Stimulated activated naive CD8-positive, alpha-beta T cell treated with anti-CD3 and anti-CD28 coated beads, Interleukin-15, Interleukin-2, amounts not matched to agents 100 ng/mL and 50 ng/mL, for 24 hours (primary cell): ENCODE measurements at regions not wholly inside any gene's neighbourhood (a gene's known extent, or its start where the extent isn't known, plus 50 kb on each side); places are given as distances from the start of the nearest gene placed in this dataset.

Source experiments
- H3K27ac Mint-ChIP-seq: one replicate; pipeline ENCODE4 v1.8.0; 2021; ENCODE audit warnings: mild to moderate bottlenecking, mixed read lengths
- H3K27me3 Mint-ChIP-seq: one replicate; pipeline ENCODE4 v1.8.0; 2021; ENCODE audit warnings: mixed read lengths
- H3K36me3 Mint-ChIP-seq: one replicate; pipeline ENCODE4 v1.8.0; 2021; ENCODE audit warnings: low read depth, mixed read lengths
- H3K4me1 Mint-ChIP-seq: one replicate; pipeline ENCODE4 v1.8.0; 2021; ENCODE audit warnings: low read depth, mixed read lengths
- H3K4me3 Mint-ChIP-seq: one replicate; pipeline ENCODE4 v1.8.0; 2021; ENCODE audit warnings: mild to moderate bottlenecking, mixed read lengths
- H3K9me3 Mint-ChIP-seq: one replicate; pipeline ENCODE4 v1.8.0; 2021; ENCODE audit warnings: mixed read lengths

DNA sequence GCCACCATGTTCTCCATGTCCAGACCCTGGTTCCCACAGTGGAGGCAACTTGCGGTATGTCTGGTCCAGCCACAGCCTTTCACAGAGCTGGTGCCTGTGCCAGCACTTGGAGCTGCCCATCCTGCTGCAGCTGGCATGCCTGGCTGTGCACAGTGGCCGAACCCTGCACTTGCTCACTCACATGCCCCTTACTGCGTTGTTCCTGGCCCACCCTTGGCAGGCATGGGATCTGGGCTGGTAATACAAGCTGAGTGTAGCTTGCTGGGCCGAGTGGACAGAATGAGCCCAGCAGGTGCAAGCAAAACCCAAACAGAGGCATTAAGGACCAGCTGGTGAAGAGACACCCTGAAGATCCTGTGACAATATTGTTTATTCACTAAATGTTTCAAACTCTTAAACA lies 583.9 kb upstream of the SLITRK6 start:
- Mint-ChIP-seq H3K27me3 (no peaks in the 10 kb centered on the region), H3K27ac (no peak overlapping the region), H3K4me3 (no peak overlapping the region), H3K4me1 (no peaks in the 10 kb centered on the region), H3K9me3 (peaks cover 3% of the 10 kb centered on the region), H3K36me3 (no peaks in the 10 kb centered on the region)

DNA sequence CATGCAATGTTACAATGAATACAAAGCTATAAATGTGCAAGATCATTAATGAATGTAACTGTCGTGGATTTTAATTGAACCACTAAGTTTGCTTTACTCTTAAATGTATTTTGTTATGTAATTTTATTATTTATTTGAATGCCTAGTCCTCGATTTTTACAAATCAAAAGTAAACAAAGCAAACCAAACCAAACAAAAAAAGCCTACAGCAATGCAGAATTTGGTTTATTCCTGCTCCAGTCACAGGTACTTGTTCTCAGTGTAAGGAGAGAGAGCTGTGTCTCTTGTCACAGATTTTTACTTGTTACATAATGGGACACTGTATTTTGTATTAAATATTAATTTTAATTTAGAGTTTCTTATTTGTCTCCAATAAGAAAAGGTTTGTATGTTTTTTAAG lies 584.3 kb upstream of the SLITRK6 start:
- H3K4me1 Mint-ChIP-seq = no peaks in the 10 kb centered on the region
- no peaks in the 10 kb centered on the region for H3K36me3 Mint-ChIP-seq
- peaks cover 3% of the 10 kb centered on the region for H3K9me3 Mint-ChIP-seq
- no peaks in the 10 kb centered on the region for H3K27me3 Mint-ChIP-seq
- no peak overlapping the region for H3K27ac Mint-ChIP-seq
- no peak overlapping the region for H3K4me3 Mint-ChIP-seq

DNA sequence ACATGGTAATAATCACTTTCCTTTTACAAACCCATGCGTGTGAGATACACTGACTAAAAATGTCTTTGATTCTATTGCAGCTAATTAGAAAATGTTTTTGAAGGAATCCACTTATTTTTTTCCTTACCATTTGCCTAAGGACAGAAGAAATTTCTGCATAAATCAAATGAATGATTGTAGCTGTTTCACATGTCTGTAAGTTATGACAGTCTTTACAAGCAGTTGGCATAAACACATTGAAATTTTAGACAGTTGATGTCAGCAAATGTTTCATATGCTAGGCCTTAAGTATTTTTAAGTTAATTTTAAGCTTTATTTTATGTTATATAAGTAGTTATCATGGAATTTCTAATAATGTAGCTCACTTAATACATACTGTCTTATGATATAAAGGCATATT lies 598.4 kb upstream of the SLITRK6 start:
- Mint-ChIP-seq H3K36me3 (no peaks in the 10 kb centered on the region), H3K9me3 (peaks cover 5% of the 10 kb centered on the region), H3K27ac (no peak overlapping the region), H3K4me3 (no peak overlapping the region), H3K4me1 (no peaks in the 10 kb centered on the region), H3K27me3 (no peaks in the 10 kb centered on the region)

DNA sequence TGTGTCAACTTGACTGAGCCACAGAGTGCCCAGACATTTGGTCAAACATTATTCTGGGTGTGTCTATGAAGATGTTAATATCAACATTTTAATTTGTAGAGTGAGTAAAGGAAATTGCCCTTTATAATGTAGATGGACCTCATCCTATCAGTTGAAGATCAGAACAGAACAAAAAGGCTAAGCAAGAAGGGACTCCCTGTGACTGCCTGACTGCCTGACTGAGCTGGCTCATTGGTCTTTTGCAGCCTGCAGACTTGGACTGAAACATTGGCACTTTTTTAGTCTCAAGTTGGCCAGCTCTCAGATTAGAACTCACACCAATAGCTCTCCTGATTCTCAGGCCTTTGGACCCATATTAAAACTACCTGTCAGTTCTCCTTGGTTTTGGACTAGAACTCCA lies 600.4 kb upstream of the SLITRK6 start:
- H3K9me3 Mint-ChIP-seq = peaks cover 5% of the 10 kb centered on the region
- no peak overlapping the region for H3K4me3 Mint-ChIP-seq
- no peaks in the 10 kb centered on the region for H3K4me1 Mint-ChIP-seq
- no peaks in the 10 kb centered on the region for H3K27me3 Mint-ChIP-seq
- H3K27ac Mint-ChIP-seq = no peak overlapping the region
- no peaks in the 10 kb centered on the region for H3K36me3 Mint-ChIP-seq

DNA sequence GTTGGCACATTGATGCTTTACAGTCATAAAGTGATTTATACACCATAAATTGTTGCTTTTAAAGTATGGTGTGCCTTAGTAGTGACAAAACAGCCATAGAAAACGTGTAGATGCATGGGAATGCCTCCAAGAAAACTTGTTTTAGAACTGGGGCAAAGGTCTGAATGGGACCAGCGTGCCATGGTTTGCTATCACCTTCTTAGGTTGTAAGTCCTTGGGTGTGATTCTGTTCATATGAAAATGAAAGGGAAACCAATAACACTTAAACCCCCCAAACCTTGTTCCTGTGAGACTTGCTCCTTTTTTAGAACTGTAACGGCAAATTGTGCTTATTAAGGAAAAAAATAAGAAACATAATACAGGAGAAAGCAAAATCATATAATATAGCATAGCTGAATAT lies 603.3 kb upstream of the SLITRK6 start:
- Mint-ChIP-seq H3K9me3 (peaks cover 5% of the 10 kb centered on the region), H3K27me3 (no peaks in the 10 kb centered on the region), H3K36me3 (no peaks in the 10 kb centered on the region), H3K4me1 (no peaks in the 10 kb centered on the region), H3K27ac (no peak overlapping the region), H3K4me3 (no peak overlapping the region)

DNA sequence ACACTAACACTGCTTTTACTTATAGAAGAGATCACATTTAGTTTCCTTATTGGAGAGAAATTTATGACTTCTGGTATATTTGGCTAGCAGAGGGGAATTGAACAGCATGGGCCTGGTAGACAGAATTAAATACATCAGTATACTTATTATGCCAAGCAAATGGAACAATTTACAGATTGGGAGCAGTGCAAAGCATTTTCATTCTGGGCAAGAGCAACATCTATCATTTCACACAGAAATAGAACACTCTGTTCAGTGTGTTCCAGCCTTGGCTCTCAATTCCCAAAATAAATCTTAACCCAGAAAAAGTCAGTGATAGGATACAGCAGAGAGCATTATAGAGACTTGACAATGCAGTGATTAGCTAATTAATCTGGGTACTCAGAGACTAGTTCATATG lies 604.0 kb upstream of the SLITRK6 start:
- peaks cover 5% of the 10 kb centered on the region for H3K9me3 Mint-ChIP-seq

DNA sequence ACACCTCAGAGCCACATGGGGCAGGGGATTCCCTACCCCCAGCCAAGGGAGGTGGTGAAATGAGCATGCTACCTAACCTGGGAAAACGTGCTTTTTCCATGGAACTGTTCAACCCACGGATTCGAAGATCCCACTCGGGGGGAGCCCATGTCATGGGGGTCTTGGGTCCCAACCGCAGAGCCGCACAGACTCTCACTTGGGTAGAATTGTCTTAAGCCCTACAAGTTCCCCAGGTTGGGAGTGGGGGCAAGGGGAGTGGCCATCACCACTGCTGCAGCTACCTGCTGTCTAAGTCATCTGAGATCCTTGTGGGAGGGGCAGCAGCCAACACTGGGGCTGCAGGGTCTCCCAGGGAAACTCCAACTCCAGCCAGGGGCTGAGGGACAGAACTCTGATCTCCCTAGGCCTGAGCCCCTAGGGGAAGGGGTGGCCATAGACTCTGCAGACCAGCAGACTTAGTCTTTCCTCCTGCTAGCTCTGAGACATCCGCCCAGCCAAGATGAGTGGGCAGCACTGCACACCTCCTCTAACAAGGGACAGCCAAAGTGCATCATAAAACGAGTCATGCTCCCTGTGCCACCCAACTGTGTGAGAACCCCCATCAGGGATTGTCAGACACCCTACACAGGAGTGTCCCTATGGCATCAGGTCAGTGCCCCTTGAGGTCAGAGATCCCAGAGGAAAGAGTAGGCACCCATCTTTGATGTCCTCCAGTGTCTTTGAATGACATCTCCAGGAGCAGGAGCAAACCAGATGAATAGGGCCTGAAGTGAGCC lies 610.4 kb upstream of the SLITRK6 start:
- H3K4me1 Mint-ChIP-seq = no peaks in the 10 kb centered on the region
- no peak overlapping the region for H3K27ac Mint-ChIP-seq
- no peaks in the 10 kb centered on the region for H3K36me3 Mint-ChIP-seq
- peaks cover 8% of the 10 kb centered on the region for H3K9me3 Mint-ChIP-seq
- no peak overlapping the region for H3K4me3 Mint-ChIP-seq
- no peaks in the 10 kb centered on the region for H3K27me3 Mint-ChIP-seq

More for the DNA sequence above, 604.0 kb upstream of the SLITRK6 start:
- no peaks in the 10 kb centered on the region for H3K27me3 Mint-ChIP-seq
- H3K4me3 Mint-ChIP-seq = no peak overlapping the region
- H3K36me3 Mint-ChIP-seq = no peaks in the 10 kb centered on the region
- no peaks in the 10 kb centered on the region for H3K4me1 Mint-ChIP-seq
- no peak overlapping the region for H3K27ac Mint-ChIP-seq

DNA sequence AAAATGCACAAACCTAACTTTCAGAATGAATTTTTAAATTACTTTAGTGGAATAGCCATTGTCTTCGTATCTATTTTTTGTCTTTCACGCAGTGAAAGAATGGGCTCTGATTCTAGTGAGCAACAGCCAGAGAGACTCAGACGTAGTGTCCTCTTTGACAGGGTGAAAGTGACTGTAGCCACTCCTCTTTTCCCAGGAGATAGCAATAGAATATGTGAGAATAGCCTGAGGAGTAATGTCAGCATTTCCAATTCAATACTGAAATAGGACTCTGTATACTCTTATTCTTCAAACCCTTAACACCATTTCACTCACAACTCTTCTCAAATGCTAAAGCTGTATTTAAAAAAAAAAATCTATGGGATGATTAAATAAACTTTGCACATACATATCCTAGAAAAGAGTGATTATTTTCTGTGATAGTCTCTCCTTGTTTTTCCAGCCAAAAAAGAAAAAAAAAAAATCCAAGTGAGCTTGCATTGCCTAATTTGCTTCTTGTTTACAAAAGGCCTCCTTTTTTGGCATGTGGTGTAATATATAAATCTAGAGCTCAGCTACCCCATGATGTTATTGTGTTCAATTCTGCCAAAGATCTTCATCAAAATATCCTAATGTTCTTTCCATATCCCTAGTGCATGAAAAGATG lies 626.1 kb upstream of the SLITRK6 start:
- no peaks in the 10 kb centered on the region for H3K36me3 Mint-ChIP-seq
- no peaks in the 10 kb centered on the region for H3K27me3 Mint-ChIP-seq
- H3K27ac Mint-ChIP-seq = no peak overlapping the region
- H3K9me3 Mint-ChIP-seq = peaks cover 18% of the 10 kb centered on the region
- no peak overlapping the region for H3K4me3 Mint-ChIP-seq
- no peaks in the 10 kb centered on the region for H3K4me1 Mint-ChIP-seq

DNA sequence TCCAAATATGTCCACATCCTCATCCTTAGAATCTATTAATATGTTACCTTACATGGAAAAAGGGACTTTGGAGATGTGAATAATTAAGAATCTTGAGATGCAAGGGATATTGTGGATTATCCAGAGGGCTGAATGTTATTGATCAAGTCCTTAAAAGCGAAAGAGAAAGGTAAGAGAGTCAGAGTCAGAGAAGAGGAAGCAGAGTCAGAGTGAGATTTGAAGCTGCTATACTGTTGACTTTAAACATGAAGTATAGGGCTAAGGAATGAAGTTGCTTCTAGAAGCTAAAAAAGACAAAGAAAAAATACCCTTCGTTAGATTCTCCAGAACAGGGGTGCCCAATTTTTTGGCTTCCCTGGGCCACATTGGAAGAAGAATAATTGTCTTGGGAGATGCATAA lies 627.2 kb upstream of the SLITRK6 start:
- Mint-ChIP-seq H3K4me1 (no peaks in the 10 kb centered on the region), H3K27ac (no peak overlapping the region), H3K36me3 (no peaks in the 10 kb centered on the region), H3K27me3 (no peaks in the 10 kb centered on the region), H3K4me3 (no peak overlapping the region), H3K9me3 (peaks cover 11% of the 10 kb centered on the region)

DNA sequence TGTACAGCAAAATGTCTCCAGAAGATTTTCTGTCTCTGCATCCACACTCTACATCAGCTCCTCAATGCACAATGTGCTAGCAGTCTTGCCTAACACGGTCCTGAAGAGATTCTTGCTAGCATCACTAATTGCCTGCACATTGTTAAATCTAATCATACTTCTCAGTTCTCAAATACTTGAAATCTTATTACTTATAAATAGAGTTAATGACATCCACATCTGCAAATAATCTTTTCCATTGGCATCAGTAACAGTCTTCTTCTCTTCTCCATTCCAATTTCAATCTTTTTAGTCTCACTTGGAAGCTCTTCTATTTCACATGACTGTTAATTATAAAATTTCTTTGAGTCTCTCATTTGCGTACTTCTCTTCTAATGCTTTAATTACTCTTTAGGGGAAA lies 630.5 kb upstream of the SLITRK6 start:
- Mint-ChIP-seq H3K27me3 (no peaks in the 10 kb centered on the region), H3K4me1 (no peaks in the 10 kb centered on the region), H3K9me3 (peaks cover 14% of the 10 kb centered on the region), H3K27ac (no peak overlapping the region), H3K36me3 (no peaks in the 10 kb centered on the region), H3K4me3 (no peak overlapping the region)

DNA sequence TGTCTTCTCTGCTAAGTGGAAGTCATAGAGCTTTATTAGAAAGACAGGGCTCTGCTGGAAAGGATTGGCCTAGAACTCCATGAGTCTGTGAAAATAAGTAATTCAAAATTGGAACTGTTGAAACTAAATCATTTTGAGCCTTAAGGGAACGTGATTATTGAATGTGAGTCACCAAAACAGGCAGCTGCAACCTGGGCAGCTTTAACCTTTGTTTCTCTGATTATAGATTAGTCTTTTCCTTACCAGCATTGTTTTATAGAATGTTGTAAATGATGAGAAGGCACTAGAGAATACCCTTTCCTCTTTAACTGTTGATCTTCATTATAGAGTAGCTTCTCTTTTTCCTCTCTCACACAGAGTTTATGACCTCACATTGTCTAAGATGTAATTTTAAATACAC lies 638.8 kb upstream of the SLITRK6 start:
- Mint-ChIP-seq H3K27me3 (no peaks in the 10 kb centered on the region), H3K9me3 (peaks cover 14% of the 10 kb centered on the region), H3K36me3 (no peaks in the 10 kb centered on the region), H3K4me3 (no peak overlapping the region), H3K4me1 (no peaks in the 10 kb centered on the region), H3K27ac (no peak overlapping the region)

DNA sequence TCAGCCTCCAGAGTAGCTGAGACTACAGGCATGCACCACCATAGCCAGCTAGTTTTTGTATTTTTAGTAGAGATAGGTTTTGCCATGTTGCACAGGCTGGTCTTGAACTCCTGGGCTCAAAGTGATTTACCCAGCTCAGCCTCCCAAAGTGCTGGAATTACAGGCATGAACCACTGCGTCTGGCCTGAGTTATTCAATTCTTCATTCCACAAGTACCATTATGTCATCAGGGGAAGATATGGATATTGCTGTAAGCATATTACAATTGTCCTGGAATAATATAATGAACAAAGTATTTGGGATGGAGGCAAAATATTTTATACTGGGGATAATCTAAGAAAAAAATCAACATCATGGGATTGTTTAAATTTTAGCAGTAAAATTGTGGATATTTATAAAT lies 646.0 kb upstream of the SLITRK6 start:
- Mint-ChIP-seq H3K4me3 (no peak overlapping the region), H3K36me3 (no peaks in the 10 kb centered on the region), H3K27ac (no peak overlapping the region), H3K4me1 (no peaks in the 10 kb centered on the region), H3K27me3 (no peaks in the 10 kb centered on the region), H3K9me3 (peaks cover 6% of the 10 kb centered on the region)

DNA sequence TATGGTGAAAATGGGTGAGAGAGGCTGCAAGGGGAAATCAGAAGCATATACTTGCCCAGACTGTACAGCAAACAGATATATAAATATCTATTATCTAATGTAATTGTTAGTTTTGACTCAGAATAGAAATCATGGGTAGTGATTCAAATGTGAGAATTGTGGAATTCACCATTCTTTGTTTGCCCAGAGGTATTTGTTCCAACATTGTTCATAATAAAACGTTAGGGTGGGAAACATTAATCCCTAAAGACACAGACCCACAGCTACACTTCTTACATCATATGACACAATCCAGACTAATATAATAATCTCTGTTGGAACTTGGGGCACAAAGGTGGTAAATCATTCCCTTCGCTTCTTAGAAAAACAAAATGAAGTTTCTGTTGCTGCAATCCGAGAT lies 646.5 kb upstream of the SLITRK6 start:
- H3K27ac Mint-ChIP-seq = no peak overlapping the region
- no peaks in the 10 kb centered on the region for H3K36me3 Mint-ChIP-seq
- H3K9me3 Mint-ChIP-seq = peaks cover 6% of the 10 kb centered on the region

DNA sequence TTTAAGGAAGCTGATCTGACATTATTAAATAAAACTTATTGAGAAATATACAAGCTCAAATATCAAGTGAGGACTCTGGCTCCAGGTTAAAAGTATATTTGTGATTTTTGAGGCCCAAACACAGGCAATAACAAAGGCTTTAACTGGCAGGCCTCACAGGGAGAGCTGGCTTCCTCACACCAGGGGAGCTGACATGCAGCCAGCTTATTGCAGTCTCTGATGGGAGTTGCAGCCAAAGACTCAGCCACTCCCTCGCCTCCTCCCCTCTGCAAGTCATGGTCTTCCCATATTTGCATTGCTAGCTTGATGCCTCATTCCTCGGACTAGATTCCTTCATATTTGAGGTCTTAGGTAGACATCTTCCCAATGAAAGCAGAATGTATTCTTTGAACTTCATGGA lies 647.1 kb upstream of the SLITRK6 start:
- Mint-ChIP-seq H3K4me3 (no peak overlapping the region), H3K36me3 (no peaks in the 10 kb centered on the region)

More for the DNA sequence above, 646.5 kb upstream of the SLITRK6 start:
- Mint-ChIP-seq H3K4me3 (no peak overlapping the region), H3K4me1 (no peaks in the 10 kb centered on the region), H3K27me3 (no peaks in the 10 kb centered on the region)

DNA sequence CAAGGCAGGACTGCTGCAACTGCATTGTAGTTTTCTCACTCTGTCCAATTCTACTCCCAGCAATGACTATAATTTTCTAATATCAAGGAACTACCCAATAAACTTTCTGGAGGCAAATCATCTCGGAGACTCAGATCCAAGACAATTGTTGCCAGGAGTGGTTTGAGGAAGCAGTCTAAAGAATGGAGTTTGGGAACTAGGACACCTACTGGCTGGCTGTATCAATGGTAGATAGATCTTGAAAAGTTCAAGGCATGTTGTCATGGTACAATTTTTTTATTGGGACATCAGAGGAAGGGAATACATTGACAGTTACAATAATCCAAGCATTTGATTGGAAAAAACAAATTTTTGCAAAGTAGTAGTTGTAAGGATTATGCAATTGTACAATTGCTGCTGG lies 648.3 kb upstream of the SLITRK6 start:
- no peaks in the 10 kb centered on the region for H3K4me1 Mint-ChIP-seq
- H3K27me3 Mint-ChIP-seq = no peaks in the 10 kb centered on the region
- H3K9me3 Mint-ChIP-seq = peaks cover 6% of the 10 kb centered on the region
- no peak overlapping the region for H3K4me3 Mint-ChIP-seq
- H3K27ac Mint-ChIP-seq = no peak overlapping the region
- no peaks in the 10 kb centered on the region for H3K36me3 Mint-ChIP-seq

More for the DNA sequence above, 647.1 kb upstream of the SLITRK6 start:
- H3K27me3 Mint-ChIP-seq = no peaks in the 10 kb centered on the region
- no peaks in the 10 kb centered on the region for H3K4me1 Mint-ChIP-seq
- no peak overlapping the region for H3K27ac Mint-ChIP-seq
- peaks cover 6% of the 10 kb centered on the region for H3K9me3 Mint-ChIP-seq

DNA sequence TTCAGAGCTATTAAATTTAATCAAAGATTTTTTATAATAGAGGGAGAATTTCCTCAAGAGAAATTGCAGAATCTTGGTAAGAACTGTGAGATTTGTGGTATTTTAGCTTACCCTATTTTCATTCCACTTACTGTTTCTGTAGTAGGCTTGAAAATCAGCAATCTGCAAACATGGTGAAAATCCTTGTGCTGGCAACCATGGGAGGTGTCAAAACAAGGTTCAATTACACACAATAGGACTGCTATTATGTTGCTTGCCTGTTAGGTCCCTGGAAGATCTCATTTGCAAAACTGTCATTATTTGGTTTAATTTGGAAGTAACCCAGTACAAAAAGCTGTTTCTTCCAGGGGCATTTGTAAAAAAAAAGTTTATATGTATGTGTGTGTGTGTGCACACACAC lies 662.8 kb upstream of the SLITRK6 start:
- no peaks in the 10 kb centered on the region for H3K36me3 Mint-ChIP-seq
- H3K27ac Mint-ChIP-seq = no peak overlapping the region
- no peaks in the 10 kb centered on the region for H3K27me3 Mint-ChIP-seq
- H3K9me3 Mint-ChIP-seq = peaks cover 3% of the 10 kb centered on the region
- no peak overlapping the region for H3K4me3 Mint-ChIP-seq
- no peaks in the 10 kb centered on the region for H3K4me1 Mint-ChIP-seq
